ENCODE measurements at regions not wholly inside any gene's neighbourhood (a gene's known extent, or its start where the extent isn't known, plus 50 kb on each side); places are given as distances from the start of the nearest gene placed in this dataset.
"Not testable (repeated sequence)": the region's sequence is repeated elsewhere in the genome, so short reads cannot be mapped to it uniquely, and the experiment has no call there.

GRCh38 chrX:103911236-103911635 is 51.2 kb upstream of the TMSB15B start:
- no peak for TF ChIP-seq Cebpa-rat (IDR thresholded peaks at IDR 0.05)

DNA sequence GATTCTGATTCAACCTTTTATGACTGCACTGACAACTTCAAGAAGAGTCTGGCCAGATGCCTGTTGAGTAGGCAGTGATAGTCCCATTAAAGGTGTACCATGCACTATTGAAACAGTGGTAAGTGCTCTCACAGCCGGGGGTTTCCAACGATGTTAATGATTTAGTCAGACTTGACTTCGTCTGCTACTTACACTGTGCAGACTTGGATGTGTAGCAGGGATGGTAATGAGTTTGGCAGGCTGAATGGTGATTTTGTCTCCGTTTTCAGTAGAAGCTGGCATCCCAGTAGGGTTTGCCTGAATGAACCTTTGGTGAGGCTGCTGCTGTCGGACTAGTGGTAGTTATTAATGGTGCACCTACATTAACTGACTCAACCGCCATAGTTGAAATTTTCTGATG is 52.0 kb upstream of the TMSB15B start:
- Histone ChIP-seq H3K36me3 (peaks cover 0 to 30% (median 9%) of the 10 kb centered on the region in 11 experiments; a peak in 10 of 22 replicates), H3K9me3 (replicated peaks in 1 of 11) (peaks cover 13 to 49% (median 30%) of the 10 kb centered on the region in 11 experiments; a peak in 19 of 22 replicates), H3K4me2 (no peak overlapping the region)

More at GRCh38 chrX:103911236-103911635, 51.2 kb upstream of the TMSB15B start:
- H3K4me2 ChIP-seq = no peak overlapping the region
- no peak overlapping the region for H3K4me3 ChIP-seq
- H3K27me3 ChIP-seq = no peaks in the 10 kb centered on the region
- peaks cover 0 to 30% (median 9%) of the 10 kb centered on the region in 11 experiments; a peak in 10 of 22 replicates for H3K36me3 ChIP-seq
- H3K4me1 ChIP-seq = no peaks in the 10 kb centered on the region
- H3K27ac ChIP-seq = no peak overlapping the region
- peaks cover 13 to 44% (median 27%) of the 10 kb centered on the region in 11 experiments; a peak in 19 of 22 replicates for H3K9me3 ChIP-seq (replicated peaks in 1 of 11)
- H3K9ac ChIP-seq = no peak overlapping the region
- no peaks in the 10 kb centered on the region for H4K20me1 ChIP-seq

DNA sequence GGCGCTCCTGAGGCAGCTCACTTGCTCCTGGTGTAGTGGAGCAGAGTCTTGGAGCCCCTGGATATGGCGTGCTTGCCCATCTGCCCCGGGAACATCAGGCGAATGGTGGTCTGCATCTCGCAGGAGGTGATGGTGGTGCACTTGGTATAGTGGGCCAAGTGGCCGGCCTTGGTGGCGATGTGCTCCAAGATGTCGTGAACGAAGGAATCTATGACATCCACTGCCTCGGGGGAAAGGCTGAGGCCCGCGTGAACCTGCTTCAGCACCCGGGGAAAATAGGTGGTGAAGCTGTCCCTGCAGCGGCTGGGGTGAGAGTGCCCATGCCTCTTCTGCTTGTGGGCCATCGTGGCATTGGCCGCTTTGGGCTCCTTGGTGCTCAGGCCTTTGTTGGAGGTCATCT is 58.1 kb upstream of the TMSB15B start:
- Histone ChIP-seq H3K36me3 (peaks cover 0 to 11% (median 6%) of the 10 kb centered on the region in 11 experiments; a peak in 5 of 22 replicates), H3K27ac (no peak overlapping the region), H3K4me1 (no peaks in the 10 kb centered on the region), H3K9me3 (replicated peaks in 1 of 11) (peaks cover 41 to 60% (median 48%) of the 10 kb centered on the region in 11 experiments), H3K4me2 (no peak overlapping the region), H3K4me3 (no peak overlapping the region), H3K27me3 (no peaks in the 10 kb centered on the region), H4K20me1 (no peaks in the 10 kb centered on the region), H3K9ac (no peak overlapping the region)
- TF ChIP-seq Cebpa-rat (IDR thresholded peaks at IDR 0.05) = no peak

More for the DNA sequence above, 52.0 kb upstream of the TMSB15B start:
- Histone ChIP-seq H3K27me3 (no peaks in the 10 kb centered on the region), H3K4me1 (no peaks in the 10 kb centered on the region), H3K9ac (no peak overlapping the region), H4K20me1 (no peaks in the 10 kb centered on the region), H3K27ac (no peak overlapping the region), H3K4me3 (no peak overlapping the region)
- no peak for TF ChIP-seq Cebpa-rat (IDR thresholded peaks at IDR 0.05)

DNA sequence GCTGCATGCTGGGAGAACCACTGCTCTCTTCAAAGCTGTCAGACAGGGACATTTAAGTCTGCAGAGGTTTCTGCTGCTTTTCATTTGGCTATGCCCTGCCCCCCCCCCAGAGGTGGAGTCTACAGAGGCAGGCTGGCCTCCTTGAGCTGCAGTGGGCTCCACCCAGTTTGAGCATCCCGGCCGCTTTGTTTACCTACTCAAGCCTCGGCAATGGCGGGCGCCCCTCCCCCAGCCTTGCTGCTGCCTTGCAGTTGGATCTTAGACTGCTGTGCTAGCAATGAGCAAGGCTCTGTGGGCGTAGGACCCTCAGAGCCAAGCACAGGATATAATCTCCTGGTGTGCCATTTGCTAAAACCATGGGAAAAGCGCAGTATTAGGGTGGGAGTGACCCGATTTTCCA is 59.8 kb upstream of the TMSB15B start:
- not testable (repeated sequence) for H3K27ac ChIP-seq

GRCh38 chrX:103889216-103889615 is 57.2 kb upstream of the RAB9B start:
- Histone ChIP-seq H4K20me1 (no peaks in the 10 kb centered on the region), H3K4me1 (no peaks in the 10 kb centered on the region), H3K9me3 (replicated peaks in 1 of 11) (peaks cover 0 to 11% (median 7%) of the 10 kb centered on the region in 11 experiments; a peak in 10 of 22 replicates), H3K4me3 (no peak overlapping the region), H3K9ac (no peak overlapping the region), H3K36me3 (no peaks in the 10 kb centered on the region), H3K27me3 (no peaks in the 10 kb centered on the region), H3K27ac (no peak overlapping the region), H3K4me2 (no peak overlapping the region)
- no peak for TF ChIP-seq Cebpa-rat (IDR thresholded peaks at IDR 0.05)

More for the DNA sequence above, 59.8 kb upstream of the TMSB15B start:
- H3K36me3 ChIP-seq = peaks cover 0 to 11% (median 6%) of the 10 kb centered on the region in 11 experiments; a peak in 5 of 22 replicates
- peaks cover 40 to 57% (median 45%) of the 10 kb centered on the region in 11 experiments for H3K9me3 ChIP-seq (replicated peaks in 1 of 11)
- H3K27me3 ChIP-seq, H3K4me2 ChIP-seq, H3K9ac ChIP-seq, H3K4me1 ChIP-seq, H3K4me3 ChIP-seq, H4K20me1 ChIP-seq: not testable (repeated sequence)

GRCh38 chrX:103886624-103887023 is 54.6 kb upstream of the RAB9B start:
- H3K36me3 ChIP-seq = no peaks in the 10 kb centered on the region
- no peak for TF ChIP-seq Cebpa-rat (IDR thresholded peaks at IDR 0.05)
- no peak overlapping the region for H3K9ac ChIP-seq
- peaks cover 0 to 15% (median 7%) of the 10 kb centered on the region in 11 experiments; a peak in 10 of 22 replicates for H3K9me3 ChIP-seq (replicated peaks in 1 of 11)
- H3K27ac ChIP-seq = no peak overlapping the region
- H4K20me1 ChIP-seq = no peaks in the 10 kb centered on the region
- H3K4me2 ChIP-seq = no peak overlapping the region; a peak in 1 of 22 replicates
- no peaks in the 10 kb centered on the region for H3K4me1 ChIP-seq
- no peaks in the 10 kb centered on the region for H3K27me3 ChIP-seq
- no peak overlapping the region for H3K4me3 ChIP-seq

GRCh38 chrX:103883533-103883932 is 51.5 kb upstream of the RAB9B start:
- Histone ChIP-seq H3K9me3 (replicated peaks in 1 of 11) (peaks cover 0 to 15% (median 7%) of the 10 kb centered on the region in 11 experiments; a peak in 10 of 22 replicates), H3K9ac (no peak overlapping the region), H3K4me2 (no peak overlapping the region), H3K36me3 (no peaks in the 10 kb centered on the region), H3K4me1 (no peaks in the 10 kb centered on the region), H3K27me3 (no peaks in the 10 kb centered on the region), H4K20me1 (no peaks in the 10 kb centered on the region), H3K4me3 (no peak overlapping the region), H3K27ac (no peak overlapping the region)
- no peak for TF ChIP-seq Cebpa-rat (IDR thresholded peaks at IDR 0.05)

- H3K27ac ChIP-seq = no peak overlapping the region
These were observed 50.9 kb upstream of the RAB9B start for GRCh38 chrX:103882999-103883398.

More at GRCh38 chrX:103882999-103883398, 50.9 kb upstream of the RAB9B start:
- no peaks in the 10 kb centered on the region for H3K27me3 ChIP-seq
- H3K36me3 ChIP-seq = no peaks in the 10 kb centered on the region
- H4K20me1 ChIP-seq = no peaks in the 10 kb centered on the region
- H3K9ac ChIP-seq = no peak overlapping the region
- no peaks in the 10 kb centered on the region for H3K4me1 ChIP-seq
- H3K9me3 ChIP-seq (replicated peaks in 1 of 11) = peaks cover 0 to 15% (median 7%) of the 10 kb centered on the region in 11 experiments; a peak in 10 of 22 replicates
- no peak for TF ChIP-seq Cebpa-rat (IDR thresholded peaks at IDR 0.05)
- H3K4me2 ChIP-seq = no peak overlapping the region
- H3K4me3 ChIP-seq = no peak overlapping the region

All from BLaER1 treated with 17β-estradiol and CSF1 and Interleukin-3, amounts not matched to agents 10 nM and 100 nM (cell line).